ENCODE measurements at regions not wholly inside any gene's neighbourhood (a gene's known extent, or its start where the extent isn't known, plus 50 kb on each side); places are given as distances from the start of the nearest gene placed in this dataset.
"Not testable (repeated sequence)": the region's sequence is repeated elsewhere in the genome, so short reads cannot be mapped to it uniquely, and the experiment has no call there.

DNA sequence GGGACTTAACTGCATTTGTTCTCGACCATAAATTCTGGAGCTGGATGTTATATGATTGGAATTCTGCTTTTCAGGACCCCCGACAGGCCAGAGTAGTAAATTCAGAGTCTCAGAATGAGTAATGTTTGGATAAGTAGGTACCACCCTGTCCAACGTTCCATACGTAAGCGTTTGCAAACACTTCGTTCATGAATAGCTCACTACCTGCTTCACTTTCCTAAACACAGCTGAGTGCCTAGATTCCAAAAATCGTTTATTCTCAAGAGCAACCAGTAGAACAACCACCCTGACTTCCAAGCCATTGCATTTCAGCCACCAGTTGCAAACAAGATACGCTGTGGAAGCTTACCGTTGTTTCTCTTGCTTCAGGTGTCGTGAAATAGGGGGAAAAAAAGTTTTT is 101.3 kb upstream of the DMRT1 start:
- no peak for DNase-seq (ENCODE audit: extremely low read depth in 1 of 2, low read depth in 1 of 2)

- DNase-seq (ENCODE audit: extremely low read depth in 1 of 2, low read depth in 1 of 2): no peak
Measured at GRCh38 chr9:742104-742503, 99.4 kb upstream of the DMRT1 start.

GRCh38 chr9:742914-743589 is 98.4 kb upstream of the DMRT1 start:
- no peak for DNase-seq (ENCODE audit: extremely low read depth in 1 of 2, low read depth in 1 of 2)

GRCh38 chr9:744046-744712 is 97.3 kb upstream of the DMRT1 start:
- no peak for DNase-seq (ENCODE audit: extremely low read depth in 1 of 2, low read depth in 1 of 2)

GRCh38 chr9:744790-745484 is 96.6 kb upstream of the DMRT1 start:
- no peak for DNase-seq (ENCODE audit: extremely low read depth in 1 of 2, low read depth in 1 of 2)

- DNase-seq (ENCODE audit: extremely low read depth in 1 of 2, low read depth in 1 of 2): no peak
Measured at GRCh38 chr9:745761-746380, 95.6 kb upstream of the DMRT1 start.

DNA sequence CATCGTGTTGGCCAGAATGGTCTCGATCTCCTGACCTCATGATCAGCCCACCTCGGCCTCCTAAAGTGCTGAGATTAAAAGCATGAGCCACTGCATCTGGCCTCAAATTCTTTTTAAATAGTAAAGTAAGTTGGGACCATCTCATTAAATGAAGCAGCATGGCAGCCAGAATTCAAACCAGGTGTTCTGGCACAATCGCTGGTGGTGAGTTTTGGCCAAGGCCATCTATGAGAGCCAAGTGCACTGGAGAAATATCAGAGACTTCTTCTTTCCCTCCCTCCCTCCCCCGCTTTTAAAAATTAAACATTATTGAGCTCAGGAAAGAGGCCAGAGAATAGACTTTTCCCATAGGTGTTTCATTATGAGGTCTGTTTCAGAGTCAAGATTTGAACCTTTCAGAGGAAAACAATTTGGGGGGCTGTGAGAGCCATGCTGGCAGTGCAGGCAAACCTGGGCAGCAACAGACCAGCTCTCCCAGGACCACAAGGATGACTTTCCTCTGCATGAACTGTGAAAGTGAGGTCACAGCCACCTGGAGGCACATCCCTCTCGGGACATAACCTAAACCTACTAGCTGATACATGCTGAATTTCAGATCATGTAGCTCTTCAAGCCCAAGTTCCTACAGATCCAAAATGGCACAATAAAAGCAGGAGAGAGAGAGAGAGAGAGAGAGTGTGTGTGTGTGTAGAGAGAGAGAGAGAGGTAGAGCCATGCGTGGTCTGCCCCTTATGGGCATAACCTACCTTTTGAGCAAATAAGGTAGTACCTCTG is 94.6 kb upstream of the DMRT1 start:
- DNase-seq (ENCODE audit: extremely low read depth in 1 of 2, low read depth in 1 of 2): no peak

GRCh38 chr9:747567-747966 is 93.9 kb upstream of the DMRT1 start:
- DNase-seq (ENCODE audit: extremely low read depth in 1 of 2, low read depth in 1 of 2): no peak

DNA sequence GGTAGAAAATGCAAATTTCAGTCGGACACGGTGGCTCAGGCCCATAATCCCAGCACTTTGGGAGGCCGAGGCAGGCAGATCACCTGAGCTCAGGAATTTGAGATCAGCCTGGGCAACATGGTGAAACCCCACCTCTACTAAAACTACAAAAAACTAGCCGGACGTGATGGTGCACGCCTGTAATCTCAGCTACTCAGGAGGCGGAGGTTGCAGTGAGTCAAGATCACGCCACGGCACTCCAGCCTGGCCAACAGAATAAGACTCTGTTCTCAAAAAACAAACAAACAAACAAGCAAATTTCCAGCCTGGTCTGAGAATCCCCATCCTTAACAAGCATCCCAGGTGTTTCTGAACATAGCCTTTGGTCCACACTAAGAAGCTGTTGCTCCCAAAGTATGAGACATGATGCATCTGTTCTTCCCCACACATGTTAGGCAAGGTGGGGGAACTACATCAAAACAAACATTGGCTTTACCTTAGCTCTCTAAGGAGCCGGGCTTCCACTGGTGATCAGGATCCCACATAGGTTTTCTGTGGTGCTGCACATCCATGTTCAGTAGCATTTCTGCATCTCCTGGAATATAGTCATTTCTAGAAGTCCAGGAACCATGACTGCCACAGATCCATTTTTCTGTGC is 92.5 kb upstream of the DMRT1 start:
- DNase-seq (ENCODE audit: extremely low read depth in 1 of 2, low read depth in 1 of 2): no peak

GRCh38 chr9:749716-750115 is 91.8 kb upstream of the DMRT1 start:
- no peak for DNase-seq (ENCODE audit: extremely low read depth in 1 of 2, low read depth in 1 of 2)

- no peak for DNase-seq (ENCODE audit: extremely low read depth in 1 of 2, low read depth in 1 of 2)
Measured at GRCh38 chr9:750249-750967, 91.1 kb upstream of the DMRT1 start.

GRCh38 chr9:751137-752051 is 90.1 kb upstream of the DMRT1 start:
- no peak for DNase-seq (ENCODE audit: extremely low read depth in 1 of 2, low read depth in 1 of 2)

- DNase-seq (ENCODE audit: extremely low read depth in 1 of 2, low read depth in 1 of 2): no peak
Measured at GRCh38 chr9:752201-752600, 89.3 kb upstream of the DMRT1 start.

- no peak for DNase-seq (ENCODE audit: extremely low read depth in 1 of 2, low read depth in 1 of 2)
Measured at GRCh38 chr9:752681-753200, 88.8 kb upstream of the DMRT1 start.

DNA sequence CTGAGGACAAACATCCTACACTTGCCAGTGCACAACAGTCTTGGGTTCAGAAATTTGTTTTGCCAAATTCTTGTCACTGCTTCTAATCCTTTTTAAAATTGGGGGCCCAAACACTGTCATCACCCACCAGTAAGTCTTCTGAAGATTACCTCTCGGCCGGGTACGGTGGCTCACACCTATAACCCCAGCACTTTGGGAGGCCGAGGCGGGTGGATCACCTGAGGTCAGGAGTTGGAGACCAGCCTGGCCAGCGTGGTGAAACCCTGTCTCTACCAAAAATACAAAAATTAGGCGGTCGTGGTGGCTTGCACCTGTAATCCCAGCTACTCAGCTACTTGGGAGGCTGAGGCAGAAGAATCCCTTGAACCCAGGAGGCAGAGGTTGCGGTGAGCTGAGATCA is 87.8 kb upstream of the DMRT1 start:
- DNase-seq (ENCODE audit: extremely low read depth in 1 of 2, low read depth in 1 of 2): not testable (repeated sequence)

GRCh38 chr9:754150-754931 is 87.2 kb upstream of the DMRT1 start:
- DNase-seq (ENCODE audit: extremely low read depth in 1 of 2, low read depth in 1 of 2): no peak

GRCh38 chr9:755454-756381 is 85.8 kb upstream of the DMRT1 start:
- no peak for DNase-seq (ENCODE audit: extremely low read depth in 1 of 2, low read depth in 1 of 2)
